CD1c-positive myeloid dendritic cell (primary cell): ENCODE measurements at regions not wholly inside any gene's neighbourhood (a gene's known extent, or its start where the extent isn't known, plus 50 kb on each side); places are given as distances from the start of the nearest gene placed in this dataset.
"Not testable (repeated sequence)": the region's sequence is repeated elsewhere in the genome, so short reads cannot be mapped to it uniquely, and the experiment has no call there.

Experiments
- DNase-seq: peaks from one replicate; pipeline ENCODE4 v3.0.0-alpha.2; 2016; ENCODE audit errors: extremely low spot score

DNA sequence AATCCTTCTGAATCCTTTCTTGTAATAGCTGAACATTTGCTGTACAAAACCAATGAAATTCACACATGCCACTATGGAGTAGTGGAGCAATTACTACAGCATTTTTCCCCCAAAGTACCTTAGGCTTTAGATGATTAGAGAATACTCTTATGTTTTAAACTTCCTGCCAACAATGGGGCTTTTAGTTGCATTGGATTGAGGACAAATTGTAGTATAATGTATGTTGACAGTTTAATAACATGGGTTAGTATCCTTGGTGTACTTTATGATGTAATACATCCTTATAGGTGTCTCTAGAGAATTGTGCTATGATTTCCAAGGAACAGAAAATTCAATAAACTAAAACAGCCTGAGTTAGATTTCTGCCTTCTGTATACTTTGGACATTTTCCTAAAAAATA, 422.7 kb upstream of the GRAMD2B start:
- DNase-seq = no peak

DNA sequence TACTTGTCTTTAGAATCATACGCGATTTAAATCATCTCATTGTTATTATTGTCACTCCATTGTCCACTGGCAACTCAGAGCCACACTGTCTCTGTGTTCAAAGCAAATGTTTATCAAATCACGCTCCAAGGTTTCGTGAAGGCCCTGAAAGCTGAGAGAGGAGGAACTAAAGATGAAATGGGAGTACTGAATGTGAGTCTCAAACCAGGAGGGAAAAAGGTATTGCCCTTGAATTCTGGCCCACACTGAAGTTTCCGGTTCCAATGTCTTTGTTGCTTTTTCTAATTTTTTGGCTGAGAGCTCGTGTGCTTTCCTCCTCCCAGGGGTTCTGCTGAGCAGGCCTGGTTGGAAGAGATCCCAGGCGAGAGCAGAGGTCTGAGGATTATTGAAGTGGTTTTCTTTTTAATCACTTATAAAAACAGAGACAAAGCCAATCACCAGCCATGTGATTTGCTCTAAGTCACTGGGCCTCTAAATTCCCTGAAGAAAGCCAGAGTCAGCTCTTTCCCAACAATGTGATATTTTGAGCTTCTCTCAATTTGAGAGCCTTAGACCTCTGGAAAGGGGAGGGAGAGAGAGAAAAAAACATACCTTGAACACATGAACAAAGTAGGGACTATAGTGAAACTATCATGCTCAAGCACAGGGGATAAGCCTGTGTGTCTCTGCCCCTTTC, 420.8 kb upstream of the GRAMD2B start:
- no peak for DNase-seq

DNA sequence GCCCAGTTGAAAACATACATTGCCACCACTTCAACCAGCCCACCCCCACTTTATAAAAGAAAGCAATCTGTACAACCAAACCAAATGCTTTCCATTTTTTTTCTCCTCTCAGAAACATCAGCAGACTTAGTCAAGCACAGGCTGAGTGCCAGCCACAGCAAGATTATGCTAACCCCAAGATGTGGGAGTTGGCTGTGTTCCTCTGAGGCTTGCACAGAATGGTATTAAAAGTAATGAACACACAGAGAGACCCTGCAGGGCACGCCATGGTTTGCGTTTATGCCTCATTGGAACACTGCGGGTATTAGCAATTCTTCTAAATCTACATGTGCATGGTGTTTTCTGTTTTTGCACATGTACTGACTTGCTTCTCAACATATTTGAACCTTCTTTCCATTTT, 419.9 kb upstream of the GRAMD2B start:
- no peak for DNase-seq

DNA sequence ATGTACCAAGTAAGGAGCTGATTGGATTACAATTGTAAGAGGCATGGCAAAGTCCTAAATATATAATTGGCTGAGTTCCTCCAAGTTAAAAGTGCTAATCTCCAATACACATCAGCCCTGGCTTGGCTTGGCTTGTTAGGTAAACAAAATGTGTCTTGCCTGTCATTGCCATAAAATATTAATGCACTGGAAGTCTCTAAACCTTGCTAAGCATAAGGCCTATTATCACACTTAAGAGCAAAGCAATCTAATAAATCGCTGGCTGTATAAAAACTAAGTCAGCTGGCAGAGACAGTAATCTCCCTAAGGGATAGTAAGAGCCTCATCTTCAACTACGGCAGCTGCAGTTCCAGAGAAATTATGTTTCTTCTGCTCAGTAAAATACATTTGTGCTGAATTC, 418.6 kb upstream of the GRAMD2B start:
- no peak for DNase-seq

DNA sequence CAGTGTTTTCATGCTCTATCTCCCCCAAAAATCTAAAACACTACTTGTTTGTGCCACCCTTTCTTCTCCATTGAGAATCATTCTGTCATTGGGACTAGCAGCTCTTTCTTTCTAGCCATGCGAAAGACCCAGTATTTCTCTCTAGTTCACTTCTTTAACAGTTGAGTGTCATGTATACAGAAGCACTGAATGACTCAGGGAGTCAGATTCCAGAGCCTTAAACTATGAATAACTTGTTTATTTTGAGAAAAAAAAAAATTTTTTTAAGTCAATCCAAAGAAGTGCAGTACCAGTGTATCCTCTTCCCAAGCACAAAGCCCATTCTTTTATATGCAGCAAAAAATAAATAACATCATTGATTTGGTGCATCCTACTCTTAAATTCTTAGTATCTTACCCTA, 415.4 kb upstream of the GRAMD2B start:
- DNase-seq = no peak

DNA sequence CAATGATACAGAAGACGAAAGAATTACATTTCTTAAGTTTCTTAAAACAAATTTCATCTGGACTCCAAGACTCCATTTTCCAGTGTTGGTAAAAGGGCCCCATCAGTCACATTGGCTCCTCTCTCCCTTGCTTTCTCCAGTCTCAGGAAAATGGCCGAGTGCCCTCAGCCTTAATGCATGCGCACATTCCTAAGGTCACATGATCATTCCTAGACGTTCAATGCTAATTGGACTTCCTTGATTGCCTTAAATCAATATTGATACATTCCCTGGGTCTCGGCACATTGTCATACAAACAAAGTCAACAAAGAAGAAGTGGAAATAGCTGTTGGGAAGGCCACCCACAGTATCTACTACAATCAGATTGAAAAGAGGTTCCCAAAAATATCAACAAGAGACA, 413.6 kb upstream of the GRAMD2B start:
- DNase-seq = no peak

DNA sequence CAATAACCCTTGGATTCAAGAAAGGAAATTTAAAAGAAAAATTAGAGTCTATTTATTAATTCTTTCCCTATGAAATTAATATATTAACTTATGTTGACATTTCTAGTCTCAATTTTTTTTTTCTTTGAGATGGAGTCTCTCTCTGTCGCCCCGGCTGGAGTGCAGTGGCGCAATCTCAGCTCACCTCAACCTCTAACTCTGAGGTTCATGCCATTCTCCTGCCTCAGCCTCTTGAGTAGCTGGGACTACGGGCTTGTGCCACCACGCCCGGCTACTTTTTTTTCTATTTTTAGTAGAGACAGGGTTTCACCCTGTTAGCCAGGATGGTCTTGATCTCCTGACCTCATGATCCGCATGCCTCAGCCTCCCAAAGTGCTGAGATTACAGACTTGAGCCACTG, 411.7 kb upstream of the GRAMD2B start:
- not testable (repeated sequence) for DNase-seq

DNA sequence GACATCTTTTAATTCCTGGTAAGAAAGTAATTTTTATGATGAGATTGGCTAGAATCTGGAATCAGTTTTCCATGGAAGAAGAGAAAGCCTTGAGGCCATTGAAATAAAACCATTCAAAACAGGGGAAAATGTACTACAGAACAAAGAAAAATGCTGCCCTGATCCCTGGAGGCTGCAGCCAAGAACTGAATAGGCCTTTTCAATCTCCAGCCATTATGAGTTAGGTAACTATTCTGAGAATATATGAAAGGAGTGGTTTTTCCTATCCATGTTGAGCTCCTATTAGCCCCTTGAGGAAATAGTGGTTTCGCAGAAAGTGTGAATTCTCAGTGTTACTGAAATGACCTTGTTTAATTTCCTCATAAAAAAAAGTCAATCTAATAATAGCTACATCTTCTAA, 408.5 kb upstream of the GRAMD2B start:
- DNase-seq = no peak

DNA sequence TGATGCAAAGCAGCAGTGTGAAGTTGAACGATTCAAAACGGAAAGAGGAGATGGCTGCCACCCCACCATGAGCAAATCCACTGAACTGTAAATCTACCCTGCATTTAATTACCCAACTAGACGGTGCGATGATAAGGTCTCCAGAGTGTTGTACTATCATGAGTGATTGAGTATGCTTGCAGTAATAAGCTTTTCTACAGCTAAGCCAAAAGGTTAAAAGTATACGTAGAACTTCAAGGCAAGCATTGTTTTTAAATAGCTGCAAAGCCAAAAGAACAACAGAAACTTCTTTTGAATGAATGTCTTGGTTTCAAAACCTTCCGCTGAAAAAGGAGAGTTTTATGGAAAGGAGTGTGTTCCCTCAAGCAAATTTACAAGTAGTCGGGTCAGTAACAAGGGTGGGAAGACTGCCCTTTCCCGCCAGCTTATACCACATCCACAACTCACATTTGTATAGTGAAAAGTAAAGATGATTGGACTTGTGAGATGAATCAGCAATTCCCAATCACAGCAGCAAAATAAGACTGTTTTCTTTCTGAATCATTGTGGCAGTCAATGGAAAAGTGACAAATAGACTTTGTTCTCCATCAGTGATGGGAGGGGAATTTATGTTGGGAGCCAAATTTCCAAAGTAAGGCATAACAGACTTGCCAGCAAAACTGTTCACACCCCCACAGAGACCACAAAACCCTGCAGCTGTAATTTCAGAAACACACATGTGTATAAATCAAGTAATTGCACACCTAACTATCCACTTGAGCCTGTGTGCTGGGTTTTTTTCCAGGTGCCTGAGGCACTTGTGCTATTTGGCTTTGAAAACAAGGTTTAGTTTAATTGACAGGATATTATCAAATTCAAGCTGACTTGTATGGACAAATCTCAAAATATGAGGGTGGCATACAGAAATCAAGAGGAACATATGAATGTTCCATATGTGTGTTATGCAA, 407.7 kb upstream of the GRAMD2B start:
- no peak for DNase-seq

DNA sequence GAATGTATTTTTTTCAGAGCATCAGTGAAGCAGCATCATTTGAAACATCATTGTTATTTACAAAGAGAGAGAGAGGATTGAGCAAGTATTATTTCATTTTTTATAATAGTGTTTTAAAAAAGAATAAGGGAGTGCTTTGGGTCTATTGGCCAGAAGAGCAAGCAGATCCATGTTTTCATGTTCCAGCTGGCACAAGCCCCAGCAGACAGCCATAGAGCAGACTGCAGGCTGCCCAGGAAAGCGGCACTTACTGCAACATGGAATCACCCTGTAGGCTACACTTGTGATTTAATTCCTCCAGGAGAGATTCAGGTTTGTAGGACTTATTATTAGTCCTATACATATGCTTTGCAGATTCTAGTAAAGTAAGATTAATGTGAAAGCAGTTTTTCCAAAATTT, 407.0 kb upstream of the GRAMD2B start:
- no peak for DNase-seq

DNA sequence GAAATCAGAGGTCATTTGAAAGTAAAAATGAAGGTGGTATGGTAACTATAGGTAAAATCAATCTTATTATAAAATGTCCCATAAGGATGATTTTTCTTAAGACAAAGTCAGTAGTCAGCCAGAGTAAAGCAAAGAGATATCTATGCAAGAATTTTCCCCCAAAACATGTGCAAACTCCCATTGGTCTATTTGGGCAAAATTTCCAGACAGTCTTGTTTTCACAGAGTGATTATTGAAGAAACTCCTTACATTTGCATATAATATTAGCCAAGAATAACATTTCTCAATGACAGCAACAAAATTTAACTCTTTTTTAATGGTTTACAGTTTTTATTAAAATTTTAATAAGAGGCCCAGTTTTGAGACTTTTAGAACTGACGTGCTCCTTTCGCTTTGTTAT, 406.1 kb upstream of the GRAMD2B start:
- DNase-seq = no peak

DNA sequence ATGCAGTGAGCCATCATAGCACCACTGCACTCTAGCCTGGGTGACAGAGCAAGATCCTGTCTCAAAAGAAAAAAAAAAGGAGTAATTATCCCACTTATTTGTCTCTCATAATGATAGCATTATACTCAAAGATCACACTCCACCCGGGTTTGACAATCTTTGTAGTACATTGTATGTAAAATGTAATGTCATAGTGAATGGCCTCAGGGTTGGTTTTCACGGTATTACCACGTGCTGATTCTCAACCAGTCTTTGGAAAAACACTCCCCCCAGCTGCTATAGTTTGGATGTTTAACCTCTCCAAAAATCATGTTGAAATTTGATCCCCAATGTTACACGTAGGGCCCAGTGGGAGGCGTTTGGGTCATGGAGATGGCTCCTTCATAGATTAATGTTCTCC, 402.4 kb upstream of the GRAMD2B start:
- DNase-seq = no peak

DNA sequence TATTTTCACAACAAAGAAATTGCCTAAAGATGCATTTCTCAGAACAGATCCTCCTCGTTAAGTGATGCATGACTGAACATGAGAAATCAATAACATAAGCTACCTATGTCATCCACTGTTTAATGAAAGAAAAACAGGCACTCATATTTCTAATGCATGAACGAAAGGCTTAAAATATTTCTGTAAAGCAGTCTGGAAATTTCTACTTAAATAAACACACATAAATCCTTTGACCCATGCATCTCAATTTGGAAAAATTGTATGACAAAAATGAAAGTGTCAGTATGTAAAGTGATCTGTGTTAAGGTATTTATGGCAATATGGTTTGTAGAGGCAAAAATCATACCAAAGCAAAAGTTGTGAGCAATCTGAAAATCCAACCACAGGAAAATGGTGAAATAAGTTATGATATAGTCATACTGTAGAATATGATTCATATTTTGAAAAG, 399.2 kb upstream of the GRAMD2B start:
- no peak for DNase-seq

DNA sequence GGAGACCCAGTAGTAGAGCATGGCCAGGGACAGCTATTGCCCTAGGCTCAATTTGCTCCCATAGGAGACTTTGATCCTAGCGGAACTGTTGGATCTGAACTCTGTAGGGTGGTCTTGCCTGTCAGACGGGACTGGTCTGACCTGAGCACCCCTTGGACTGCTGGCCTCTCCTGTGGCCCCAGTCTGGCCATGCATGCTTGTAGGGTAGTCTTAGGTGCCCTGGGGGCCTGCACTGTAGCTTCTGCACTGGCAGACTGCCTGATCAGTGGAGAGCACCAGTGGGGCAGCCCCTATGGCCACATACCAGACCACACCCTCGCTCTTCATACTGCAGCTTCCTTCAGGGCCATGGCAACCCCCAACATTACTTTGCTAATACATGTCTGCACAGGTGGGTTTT, 396.1 kb upstream of the GRAMD2B start:
- DNase-seq = no peak

DNA sequence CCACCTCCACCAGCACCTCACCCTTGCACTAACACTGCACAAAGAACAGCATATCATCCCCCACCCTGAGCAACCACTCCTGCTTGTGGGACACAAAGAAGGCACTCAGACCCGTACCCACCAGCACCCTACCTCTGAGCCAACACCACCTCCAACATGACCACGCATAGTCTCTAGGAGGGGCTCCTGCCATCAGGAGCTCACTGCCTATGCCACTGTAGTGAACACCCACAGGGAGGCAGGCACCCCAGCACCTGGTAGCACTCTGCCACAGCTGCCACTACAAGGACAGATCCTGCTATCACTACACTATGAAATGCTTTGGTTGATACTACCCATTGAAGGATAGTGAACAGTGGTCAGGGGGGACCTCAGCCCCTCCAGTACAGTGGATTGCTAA, 395.6 kb upstream of the GRAMD2B start:
- DNase-seq = no peak

DNA sequence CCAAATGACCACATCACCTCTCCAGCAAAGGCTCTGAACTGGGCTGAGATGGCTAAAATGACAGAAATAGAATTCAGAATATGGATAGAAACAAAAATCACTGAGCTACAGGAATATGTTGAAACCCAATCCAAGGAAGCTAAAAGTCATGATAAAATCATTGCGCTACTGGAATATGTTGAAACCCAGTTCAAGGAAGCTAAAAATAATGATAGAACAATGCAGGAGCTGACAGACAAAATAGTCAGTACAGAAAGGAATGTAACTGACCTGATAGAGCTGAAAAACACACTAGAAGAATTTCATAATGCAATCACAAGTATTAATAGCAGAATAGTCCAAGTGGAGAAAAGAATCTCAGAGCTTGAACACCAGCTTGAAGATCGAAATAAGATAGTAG, 394.9 kb upstream of the GRAMD2B start:
- DNase-seq = no peak

DNA sequence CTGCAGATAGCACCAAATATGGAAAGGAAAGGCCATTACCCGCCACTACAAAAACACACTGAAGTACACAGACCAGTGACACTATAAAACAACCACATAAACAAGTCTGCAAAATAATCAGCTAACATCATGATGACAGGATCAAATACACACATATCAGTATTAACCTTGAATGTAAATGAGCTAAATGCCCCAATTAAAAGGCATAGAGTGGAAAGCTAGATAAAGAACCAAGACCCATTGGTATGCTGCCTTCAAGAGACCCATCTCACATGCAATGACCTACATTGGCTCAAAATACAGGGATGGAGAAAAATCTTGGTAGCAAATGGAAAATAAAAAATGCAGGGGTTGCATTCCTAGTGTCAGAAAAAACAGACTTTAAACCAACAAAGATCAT, 393.9 kb upstream of the GRAMD2B start:
- DNase-seq = not testable (repeated sequence)

DNA sequence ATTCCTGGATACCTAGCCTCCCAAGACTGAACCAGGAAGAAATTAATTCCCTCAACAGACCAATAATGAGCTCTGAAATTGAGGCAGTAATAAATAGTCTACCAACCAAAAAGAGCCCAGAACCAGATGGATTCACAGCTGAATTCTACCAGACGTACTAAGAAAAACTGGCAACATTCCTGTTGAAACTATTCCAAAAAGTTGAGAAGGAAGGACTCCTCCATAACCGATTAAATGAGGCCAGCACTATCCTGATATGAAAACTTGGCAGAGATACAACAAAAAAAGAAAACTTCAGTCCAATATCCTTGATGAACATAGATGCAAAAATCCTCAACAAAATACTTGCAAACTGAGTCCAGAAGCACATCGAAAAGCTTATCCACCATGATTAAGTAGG, 392.5 kb upstream of the GRAMD2B start:
- no peak for DNase-seq

DNA sequence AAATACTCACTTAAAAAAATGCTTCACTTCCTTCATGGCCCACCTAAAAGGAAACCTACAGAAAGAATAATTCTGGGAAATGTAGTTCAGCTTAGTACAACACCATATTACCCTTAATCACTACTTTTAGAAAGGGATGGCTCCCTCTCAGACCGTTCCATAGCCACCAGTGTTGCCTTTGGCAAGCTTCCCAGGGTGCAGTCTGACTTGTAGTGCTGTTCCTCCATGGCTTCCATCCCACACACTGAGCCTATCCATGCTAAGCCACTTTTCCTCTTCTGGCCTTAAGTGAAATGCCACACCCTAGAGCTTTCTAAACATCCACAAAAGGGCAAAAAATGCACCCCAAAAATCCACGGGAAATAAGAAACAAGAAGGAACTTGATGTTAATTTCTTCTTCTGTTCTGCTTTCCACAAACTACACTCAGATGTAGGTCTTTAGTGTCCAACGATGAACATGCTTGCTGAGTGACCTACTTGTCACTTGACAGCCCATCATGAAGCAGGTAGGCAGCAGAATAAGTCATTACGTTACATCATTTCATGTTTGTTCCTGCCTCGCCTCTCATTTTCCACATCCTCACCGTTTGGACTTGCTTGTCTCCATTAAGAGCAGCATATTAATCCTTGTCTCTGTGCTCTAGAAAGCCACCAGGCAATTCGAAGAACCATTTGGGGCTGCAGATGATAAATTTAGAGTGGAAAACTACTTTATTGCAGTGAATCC, 391.1 kb upstream of the GRAMD2B start:
- no peak for DNase-seq

DNA sequence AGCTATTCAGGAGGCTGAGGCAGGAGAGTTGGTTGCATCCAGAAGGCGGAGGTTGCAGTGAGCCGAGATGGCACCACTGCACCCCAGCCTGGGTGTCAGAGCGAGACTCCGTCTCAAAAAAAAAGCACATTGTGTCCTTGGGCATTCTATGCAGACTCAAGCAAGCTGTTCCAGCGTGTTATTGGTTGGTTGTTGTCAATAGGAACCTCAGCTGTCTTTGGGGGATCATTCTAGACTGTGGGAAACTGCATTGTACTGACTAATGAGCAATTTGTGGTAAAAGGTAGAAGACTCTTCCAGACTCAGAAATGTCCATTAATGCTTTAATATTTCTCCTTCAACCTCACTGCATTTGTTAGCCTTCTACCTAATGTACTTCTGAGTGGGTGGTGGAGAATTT, 379.5 kb upstream of the GRAMD2B start:
- no peak for DNase-seq

DNA sequence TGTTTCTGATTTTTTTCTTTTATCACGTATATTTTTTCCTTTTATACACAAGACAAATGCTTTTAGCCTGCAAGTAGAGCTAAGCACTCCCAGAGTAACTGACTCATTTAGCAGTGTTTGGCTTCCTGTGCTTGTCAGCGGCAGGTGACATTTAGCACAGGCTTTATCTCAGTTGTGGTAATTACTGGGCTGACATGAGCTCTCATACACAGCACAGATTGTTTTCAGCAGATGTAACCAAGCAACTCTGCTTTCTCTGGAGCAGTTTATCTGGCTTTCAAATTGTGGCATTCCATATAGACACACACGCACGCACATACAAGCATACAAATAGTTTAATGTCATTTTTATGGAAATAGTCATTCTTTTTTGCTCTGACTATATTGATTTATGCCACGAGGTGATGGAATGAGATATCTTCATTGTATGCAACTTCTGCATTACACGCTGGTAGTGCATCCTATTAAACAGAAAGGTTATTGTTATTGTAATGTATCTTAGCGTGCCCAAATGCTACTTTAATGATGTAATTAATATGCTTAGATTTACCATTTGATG, 379.0 kb upstream of the GRAMD2B start:
- DNase-seq = no peak

DNA sequence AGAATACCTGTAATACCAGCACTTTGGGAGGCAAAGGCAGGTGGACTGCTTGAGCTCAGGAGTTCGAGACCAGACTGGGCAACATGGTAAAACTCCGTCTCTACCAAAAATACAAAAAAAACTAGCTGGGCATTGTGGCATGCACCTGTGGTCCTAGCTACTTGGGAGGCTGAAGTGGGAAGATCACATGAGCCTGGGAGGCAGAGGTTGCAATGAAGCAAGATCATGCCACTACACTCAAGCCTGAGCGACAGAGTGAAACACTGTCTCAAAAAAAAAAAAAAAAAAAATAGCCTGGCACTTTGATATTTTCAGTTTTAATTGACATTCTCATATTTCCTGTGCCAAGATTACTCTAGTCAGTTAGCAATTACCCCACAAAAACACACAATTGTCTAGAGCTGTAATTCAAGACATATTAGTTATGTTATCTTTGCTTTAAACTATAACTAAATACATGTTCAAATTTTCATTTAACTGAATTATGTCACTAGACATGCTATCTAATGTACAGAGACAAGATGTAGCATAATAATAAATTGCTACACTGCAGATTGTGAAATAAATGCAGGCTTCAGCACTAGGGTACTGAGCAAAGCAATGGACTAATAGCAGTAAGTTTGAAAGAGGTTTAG, 378.2 kb upstream of the GRAMD2B start:
- no peak for DNase-seq
